ENCODE measurements at regions not wholly inside any gene's neighbourhood (a gene's known extent, or its start where the extent isn't known, plus 50 kb on each side); places are given as distances from the start of the nearest gene placed in this dataset.

DNA sequence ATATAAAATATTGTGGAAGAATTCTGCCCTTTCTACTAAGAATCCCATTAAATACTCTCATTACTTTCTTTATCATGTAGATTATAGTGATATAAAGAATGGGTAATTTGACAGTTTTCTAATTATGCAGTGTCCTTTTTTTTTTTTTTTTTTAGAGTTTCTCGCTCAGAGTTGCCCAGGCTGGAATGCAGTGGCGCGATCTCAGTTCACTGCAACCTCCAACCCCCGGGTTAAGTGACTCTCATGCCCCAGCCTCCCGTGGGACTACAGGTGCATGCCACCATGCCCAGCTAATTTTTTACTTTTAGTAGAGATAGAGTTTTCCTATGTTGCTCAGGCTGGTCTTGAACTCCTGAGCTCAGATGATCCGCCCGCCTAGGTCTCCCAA, 1143.4 kb upstream of the SORCS1 start:
- Histone ChIP-seq H3K27ac (no peak overlapping the region), H3K4me3 (no peak overlapping the region), H3K9me3 (no peaks in the 10 kb centered on the region), H3K4me1 (no peaks in the 10 kb centered on the region), H3K27me3 (no peaks in the 10 kb centered on the region), H3K36me3 (no peaks in the 10 kb centered on the region)
- TF ChIP-seq POLR2A (IDR thresholded peaks at IDR 0.05) (no peak), EP300 (IDR thresholded peaks at IDR 0.05) (no peak), POLR2AphosphoS5 (IDR thresholded peaks at IDR 0.05) (no peak)
- TF ChIP-seq, protein P1, sequence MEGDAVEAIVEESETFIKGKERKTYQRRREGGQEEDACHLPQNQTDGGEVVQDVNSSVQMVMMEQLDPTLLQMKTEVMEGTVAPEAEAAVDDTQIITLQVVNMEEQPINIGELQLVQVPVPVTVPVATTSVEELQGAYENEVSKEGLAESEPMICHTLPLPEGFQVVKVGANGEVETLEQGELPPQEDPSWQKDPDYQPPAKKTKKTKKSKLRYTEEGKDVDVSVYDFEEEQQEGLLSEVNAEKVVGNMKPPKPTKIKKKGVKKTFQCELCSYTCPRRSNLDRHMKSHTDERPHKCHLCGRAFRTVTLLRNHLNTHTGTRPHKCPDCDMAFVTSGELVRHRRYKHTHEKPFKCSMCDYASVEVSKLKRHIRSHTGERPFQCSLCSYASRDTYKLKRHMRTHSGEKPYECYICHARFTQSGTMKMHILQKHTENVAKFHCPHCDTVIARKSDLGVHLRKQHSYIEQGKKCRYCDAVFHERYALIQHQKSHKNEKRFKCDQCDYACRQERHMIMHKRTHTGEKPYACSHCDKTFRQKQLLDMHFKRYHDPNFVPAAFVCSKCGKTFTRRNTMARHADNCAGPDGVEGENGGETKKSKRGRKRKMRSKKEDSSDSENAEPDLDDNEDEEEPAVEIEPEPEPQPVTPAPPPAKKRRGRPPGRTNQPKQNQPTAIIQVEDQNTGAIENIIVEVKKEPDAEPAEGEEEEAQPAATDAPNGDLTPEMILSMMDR (IDR thresholded peaks at IDR 0.05) = no peak
- ATAC-seq (ENCODE audit: low FRiP score in 2 of 2) (no peak), DNase-seq (no peak)
- WGBS, 2 donors = 89 to 95% methylated on average over 7 of the region's 7 CpGs

DNA sequence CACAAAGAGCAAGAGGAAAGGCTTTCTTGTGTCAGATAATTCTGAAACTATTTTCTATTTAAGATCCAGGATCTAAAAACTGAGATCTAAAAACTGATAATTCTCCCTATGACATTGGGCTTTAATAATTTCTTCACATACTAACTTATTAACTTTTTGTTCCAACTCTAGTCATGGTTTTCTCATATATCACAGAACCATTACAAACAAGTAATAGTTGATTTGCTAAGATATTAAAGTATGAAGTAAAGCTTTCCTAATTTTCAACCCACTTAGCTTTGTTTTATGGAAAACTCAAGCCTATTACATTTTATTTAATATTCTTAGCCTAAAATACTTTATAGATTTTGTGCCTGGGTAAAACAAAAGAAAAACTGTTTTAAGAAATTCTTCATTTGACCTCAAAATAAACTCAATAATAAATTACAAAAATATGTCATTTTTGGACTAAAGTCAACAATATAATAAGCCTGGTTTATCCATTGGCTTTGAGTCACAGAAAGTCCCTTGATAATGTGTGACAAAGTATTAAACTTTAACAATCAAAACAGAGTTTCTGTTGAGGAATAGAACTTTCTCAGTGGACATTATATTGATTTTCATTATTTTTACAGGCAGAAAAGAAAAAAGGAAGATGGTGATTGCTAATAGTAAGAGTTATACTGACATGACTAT, 1142.9 kb upstream of the SORCS1 start:
- TF ChIP-seq, protein P1 (IDR thresholded peaks at IDR 0.05) = no peak
- TF ChIP-seq POLR2A (IDR thresholded peaks at IDR 0.05) = no peak
- no peak for TF ChIP-seq EP300 (IDR thresholded peaks at IDR 0.05)
- TF ChIP-seq POLR2AphosphoS5 (IDR thresholded peaks at IDR 0.05) = no peak
- ATAC-seq (ENCODE audit: low FRiP score in 2 of 2) (no peak), DNase-seq (no peak)
- H3K9me3 ChIP-seq = no peaks in the 10 kb centered on the region
- no peak overlapping the region for H3K27ac ChIP-seq
- no peak overlapping the region for H3K4me3 ChIP-seq
- no peaks in the 10 kb centered on the region for H3K4me1 ChIP-seq
- H3K27me3 ChIP-seq = no peaks in the 10 kb centered on the region
- H3K36me3 ChIP-seq = no peaks in the 10 kb centered on the region

DNA sequence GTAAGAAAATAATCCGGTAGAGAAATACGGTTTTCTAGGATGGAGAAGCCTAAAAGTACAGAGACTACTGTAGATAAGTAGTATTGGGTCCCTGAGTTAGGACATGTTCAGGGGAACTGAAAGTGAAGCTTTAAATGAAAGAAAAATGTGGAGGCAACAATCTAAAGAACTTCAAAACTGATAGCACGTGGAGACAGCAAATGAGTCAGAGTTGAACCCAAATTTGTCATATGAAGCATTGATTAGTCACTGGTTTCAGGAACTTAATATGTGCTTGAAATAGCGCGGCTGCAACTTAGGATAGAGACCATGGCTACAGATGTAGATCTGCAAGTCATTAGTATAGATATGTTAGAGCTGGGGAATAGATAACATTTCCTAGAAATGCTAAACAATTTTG, 1138.6 kb upstream of the SORCS1 start:
- DNase-seq = no peak
- Histone ChIP-seq H3K27me3 (no peaks in the 10 kb centered on the region), H3K36me3 (no peaks in the 10 kb centered on the region), H3K4me3 (no peak overlapping the region), H3K27ac (no peak overlapping the region), H3K9me3 (no peaks in the 10 kb centered on the region), H3K4me1 (no peaks in the 10 kb centered on the region)
- TF ChIP-seq POLR2A (IDR thresholded peaks at IDR 0.05) (no peak), EP300 (IDR thresholded peaks at IDR 0.05) (no peak), POLR2AphosphoS5 (IDR thresholded peaks at IDR 0.05) (no peak)
- TF ChIP-seq, protein P1 (IDR thresholded peaks at IDR 0.05) = no peak
- 82 to 83% methylated on average over 5 of the region's 5 CpGs for WGBS, 2 donors
- no peak for ATAC-seq (ENCODE audit: low FRiP score in 2 of 2)

DNA sequence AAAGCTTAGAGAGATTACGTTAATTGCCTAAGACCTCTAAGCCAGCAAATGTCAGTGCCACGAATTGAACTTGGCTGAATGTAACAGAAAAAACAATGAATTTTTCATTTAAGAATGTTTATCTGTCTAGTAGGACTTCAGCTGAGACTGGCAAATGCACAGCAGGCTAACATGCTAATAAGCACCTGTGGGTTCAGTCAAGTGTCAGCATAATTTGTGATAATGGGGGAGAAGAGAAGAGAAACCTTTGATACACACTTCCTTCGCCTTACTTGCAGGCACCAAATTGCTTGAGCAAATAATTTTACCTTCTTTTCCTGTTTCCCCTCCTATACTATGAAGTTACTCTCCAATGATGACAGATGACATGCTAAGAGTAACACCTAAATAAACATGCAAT, 1136.5 kb upstream of the SORCS1 start:
- Histone ChIP-seq H3K36me3 (no peaks in the 10 kb centered on the region), H3K9me3 (no peaks in the 10 kb centered on the region), H3K4me3 (no peak overlapping the region), H3K4me1 (no peaks in the 10 kb centered on the region), H3K27me3 (no peaks in the 10 kb centered on the region), H3K27ac (no peak overlapping the region)
- ATAC-seq (ENCODE audit: low FRiP score in 2 of 2) (no peak), DNase-seq (no peak)
- 47 to 58% methylated on average over 3 of the region's 3 CpGs for WGBS, 2 donors
- TF ChIP-seq, protein P1 (IDR thresholded peaks at IDR 0.05) = no peak
- TF ChIP-seq POLR2A (IDR thresholded peaks at IDR 0.05) (no peak), POLR2AphosphoS5 (IDR thresholded peaks at IDR 0.05) (no peak), EP300 (IDR thresholded peaks at IDR 0.05) (no peak)

DNA sequence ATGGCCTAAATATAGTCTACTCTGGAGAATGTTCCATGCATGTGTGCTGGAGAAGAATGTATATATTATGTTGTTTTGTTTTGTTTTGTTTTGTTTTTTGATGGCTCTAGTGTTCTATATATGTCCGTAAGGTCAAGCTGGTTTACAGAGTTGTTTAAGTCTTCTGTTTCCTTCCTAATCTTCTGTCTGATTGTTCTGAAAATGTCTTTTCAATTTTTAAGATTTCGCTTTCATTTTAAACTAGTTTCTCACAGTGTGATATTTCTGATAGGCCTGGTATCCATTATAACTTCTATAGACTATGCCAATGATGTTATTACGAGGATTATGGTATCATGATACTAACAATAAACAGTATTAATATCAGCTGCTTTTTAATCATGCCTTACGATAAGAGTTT, 1126.3 kb upstream of the SORCS1 start:
- WGBS, 2 donors = 69 to 72% methylated on average over 4 of the region's 4 CpGs
- H3K27ac ChIP-seq = no peak overlapping the region
- no peak for TF ChIP-seq EP300 (IDR thresholded peaks at IDR 0.05)
- TF ChIP-seq POLR2A (IDR thresholded peaks at IDR 0.05) = no peak
- TF ChIP-seq, protein P1 (IDR thresholded peaks at IDR 0.05) = no peak
- TF ChIP-seq POLR2AphosphoS5 (IDR thresholded peaks at IDR 0.05) = no peak
- peaks cover 0 to 5% (median 1%) of the 10 kb centered on the region in 4 donors for H3K9me3 ChIP-seq
- H3K4me1 ChIP-seq = no peaks in the 10 kb centered on the region
- no peak for ATAC-seq (ENCODE audit: low FRiP score in 2 of 2)
- no peak overlapping the region for H3K4me3 ChIP-seq
- no peaks in the 10 kb centered on the region for H3K27me3 ChIP-seq
- no peaks in the 10 kb centered on the region for H3K36me3 ChIP-seq
- no peak for DNase-seq

Measured in upper lobe of left lung (tissue), 6 donors.